Stimulated activated naive CD4-positive, alpha-beta T cell (primary cell): ENCODE measurements at regions not wholly inside any gene's neighbourhood (a gene's known extent, or its start where the extent isn't known, plus 50 kb on each side); places are given as distances from the start of the nearest gene placed in this dataset.

ENCODE experiments used
- DNase-seq, 6 experiments: peaks; one replicate each; lab custom pipeline; 2025; lab: John Stamatoyannopoulos, UW

DNA sequence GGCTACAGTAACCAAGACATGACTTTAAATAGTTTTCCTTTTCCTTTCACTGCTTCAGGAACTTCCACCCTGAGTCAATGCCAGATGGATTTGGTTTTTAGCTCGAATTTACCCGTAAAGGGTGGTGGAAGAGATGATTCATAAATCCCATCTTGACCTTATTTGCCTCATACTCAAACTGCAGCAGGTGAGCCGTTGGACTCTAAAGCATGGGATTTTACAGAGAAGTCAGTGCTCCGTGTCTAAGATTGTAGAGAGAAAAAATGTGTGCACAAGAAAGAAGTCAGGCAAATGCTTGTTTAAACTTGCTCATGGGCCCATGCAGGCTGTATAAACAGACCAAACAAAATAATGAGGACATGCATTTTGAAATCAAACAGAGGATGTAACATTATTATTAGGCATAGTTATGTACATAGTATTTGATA lies 369.7 kb upstream of the TRIB2 start:
- DNase-seq, result no peak

DNA sequence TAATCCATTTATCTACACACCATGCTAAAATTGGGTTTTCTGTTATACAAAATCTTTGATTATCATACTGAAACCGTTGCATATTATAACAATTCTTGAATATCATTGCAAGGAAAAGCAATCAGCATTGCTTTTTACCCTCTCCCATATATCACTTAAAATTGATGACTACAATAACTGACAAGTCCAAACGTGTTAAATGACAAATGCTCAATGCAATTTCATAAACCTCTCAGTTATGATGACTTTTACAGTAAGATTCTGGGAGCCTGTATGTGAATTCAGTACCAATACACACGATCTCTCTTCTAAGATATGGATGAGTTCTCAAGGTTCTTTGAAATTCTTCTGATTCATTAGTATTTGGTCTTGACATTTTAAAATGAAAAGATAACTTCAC lies 368.5 kb upstream of the TRIB2 start:
- no peak for DNase-seq

DNA sequence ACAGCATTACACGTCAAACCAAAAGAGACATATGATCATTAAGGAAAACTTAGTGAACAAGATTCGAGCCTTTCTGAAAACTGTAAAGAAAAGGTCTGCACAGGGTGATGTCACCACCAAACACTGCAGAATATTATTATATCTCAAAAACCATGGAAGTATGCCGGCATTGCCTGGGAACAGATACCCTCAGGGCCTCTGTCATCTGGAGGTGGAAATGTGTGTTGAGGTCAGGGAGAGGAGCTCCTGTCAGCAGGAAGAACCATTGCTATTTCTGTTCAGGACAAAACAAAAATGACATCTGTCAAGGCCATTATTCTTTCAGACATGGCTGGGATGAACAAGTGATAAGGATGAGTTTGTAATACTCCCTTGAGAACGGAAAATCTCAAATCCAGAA lies 365.9 kb upstream of the TRIB2 start:
- DNase-seq, result no peak

DNA sequence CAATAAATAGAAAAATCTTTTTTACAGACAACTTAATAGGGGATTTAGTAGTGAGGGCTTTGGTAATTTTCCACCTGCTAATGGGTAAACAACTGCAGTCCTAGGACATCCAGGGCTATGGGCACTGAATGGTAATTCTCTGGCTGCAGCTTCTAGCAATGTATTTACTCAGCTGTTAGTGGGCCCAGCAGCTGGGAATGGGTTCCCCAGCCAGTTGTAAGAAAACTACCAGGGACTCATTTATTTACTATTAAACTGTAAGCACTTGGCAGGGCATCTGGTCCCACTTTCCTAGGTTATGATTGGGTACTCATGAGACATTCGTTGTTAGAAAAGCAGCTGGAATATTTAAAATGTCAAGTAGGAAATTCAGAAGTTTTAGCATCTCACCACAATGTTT lies 363.8 kb upstream of the TRIB2 start:
- no peak for DNase-seq

DNA sequence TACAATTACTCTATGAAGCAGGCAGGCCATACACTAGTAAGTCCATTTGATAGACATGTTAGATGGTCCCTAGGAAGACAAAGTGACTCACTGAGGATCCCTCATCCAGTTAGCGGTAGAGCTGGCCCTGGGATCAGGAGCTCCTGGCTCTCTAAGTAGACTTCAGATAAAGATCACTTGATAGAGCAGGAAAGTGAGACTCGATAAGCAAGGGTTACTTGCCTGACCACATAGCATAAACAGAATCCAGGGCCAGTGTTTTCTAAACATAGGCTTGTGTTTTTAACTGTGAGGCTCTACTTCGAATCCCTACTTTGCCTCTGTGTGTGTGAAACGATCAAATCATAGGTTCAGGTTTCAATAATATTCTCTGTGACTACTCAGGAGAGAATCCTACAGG lies 355.2 kb upstream of the TRIB2 start:
- no peak for DNase-seq

DNA sequence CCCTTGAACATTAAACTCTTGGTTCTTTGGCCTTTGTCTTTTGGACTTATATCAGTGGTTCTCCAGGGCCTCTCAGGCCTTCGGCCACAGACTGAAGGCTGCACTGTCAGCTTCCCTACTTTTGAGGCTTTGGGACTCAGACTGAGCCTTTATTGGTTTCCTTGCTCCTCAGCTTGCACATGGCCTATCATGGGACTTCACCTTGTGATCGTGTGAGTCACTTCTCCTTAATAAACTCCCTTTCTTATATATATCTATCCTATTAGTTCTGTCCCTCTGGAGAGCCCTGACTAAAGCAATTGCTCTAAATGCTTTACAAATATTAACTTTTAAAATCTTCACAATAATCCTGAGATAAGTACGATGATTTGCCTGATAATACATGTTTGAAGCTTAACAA lies 353.6 kb upstream of the TRIB2 start:
- no peak for DNase-seq

DNA sequence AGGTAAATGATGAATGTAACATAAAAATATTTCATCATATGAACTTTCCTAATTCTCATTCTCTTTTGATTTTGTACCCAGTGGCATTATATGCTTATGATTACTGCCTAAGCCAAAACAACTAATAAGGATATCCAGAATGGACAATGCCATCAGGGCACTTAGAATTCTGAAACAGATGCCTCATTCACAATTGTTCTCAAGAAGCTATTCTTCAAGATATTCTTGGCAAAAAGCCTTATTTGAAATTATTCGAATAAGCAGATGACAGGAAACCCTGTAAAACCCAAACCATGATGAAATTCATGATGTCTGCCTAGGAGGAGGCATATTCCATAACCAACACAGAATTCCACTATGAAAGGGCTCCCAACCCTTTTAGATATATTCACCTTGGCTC lies 353.2 kb upstream of the TRIB2 start:
- no peak for DNase-seq

DNA sequence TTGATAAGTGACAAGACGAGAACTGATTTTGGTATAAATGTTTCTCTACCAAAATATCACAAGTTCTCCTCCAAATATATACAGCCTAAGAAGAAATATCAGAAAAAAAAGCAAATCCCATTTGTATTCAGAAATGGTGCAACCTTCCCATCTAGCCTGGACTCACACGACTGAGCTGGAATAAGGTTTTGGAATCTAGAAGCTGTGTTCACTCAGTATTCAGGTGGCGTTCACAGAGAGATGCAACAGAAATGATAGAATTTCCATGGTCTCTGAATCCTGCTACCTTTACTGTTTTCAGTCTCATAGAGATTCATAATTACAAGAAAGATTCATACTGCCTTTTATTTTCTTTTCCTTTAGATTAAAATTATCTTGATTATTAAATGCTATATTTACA lies 347.2 kb upstream of the TRIB2 start:
- no peak for DNase-seq

DNA sequence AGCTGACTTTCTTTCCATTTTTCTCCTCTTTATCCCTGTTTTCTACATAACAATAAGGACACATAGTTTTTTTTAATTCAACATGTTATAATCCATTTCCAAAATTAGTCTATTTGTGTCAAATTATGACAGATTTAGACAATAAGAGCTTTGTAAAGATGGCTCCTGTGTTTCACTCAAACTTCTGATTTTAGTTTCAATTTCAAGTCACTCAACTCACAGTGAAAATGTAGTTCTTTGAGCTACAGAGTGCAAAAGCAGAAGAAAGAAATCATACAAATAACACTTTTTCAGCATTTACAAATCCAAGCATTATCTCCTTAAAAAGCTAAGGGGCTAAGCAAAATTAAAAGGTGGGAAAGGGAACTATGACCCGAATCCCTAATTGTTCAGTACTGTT lies 340.7 kb upstream of the TRIB2 start:
- DNase-seq, result no peak

DNA sequence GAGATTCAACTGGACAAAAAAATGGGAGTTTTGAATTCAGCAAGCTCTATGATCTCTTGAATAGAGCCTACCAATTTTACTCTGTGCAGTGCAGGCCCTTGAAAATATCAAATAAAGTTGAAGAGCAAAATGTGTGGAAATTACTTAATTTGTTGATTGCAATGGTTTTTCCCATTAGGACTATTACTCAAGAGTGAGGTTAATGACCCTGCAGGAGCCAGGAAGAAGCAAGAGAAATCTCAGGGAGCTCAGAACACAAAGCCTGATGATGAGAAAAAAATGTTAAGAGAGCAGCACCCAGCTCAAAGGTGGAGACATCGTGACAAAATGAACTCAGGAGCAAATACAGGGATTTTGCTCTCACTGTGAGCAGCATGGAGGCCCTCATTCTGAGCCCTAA lies 337.6 kb upstream of the TRIB2 start:
- no peak for DNase-seq

DNA sequence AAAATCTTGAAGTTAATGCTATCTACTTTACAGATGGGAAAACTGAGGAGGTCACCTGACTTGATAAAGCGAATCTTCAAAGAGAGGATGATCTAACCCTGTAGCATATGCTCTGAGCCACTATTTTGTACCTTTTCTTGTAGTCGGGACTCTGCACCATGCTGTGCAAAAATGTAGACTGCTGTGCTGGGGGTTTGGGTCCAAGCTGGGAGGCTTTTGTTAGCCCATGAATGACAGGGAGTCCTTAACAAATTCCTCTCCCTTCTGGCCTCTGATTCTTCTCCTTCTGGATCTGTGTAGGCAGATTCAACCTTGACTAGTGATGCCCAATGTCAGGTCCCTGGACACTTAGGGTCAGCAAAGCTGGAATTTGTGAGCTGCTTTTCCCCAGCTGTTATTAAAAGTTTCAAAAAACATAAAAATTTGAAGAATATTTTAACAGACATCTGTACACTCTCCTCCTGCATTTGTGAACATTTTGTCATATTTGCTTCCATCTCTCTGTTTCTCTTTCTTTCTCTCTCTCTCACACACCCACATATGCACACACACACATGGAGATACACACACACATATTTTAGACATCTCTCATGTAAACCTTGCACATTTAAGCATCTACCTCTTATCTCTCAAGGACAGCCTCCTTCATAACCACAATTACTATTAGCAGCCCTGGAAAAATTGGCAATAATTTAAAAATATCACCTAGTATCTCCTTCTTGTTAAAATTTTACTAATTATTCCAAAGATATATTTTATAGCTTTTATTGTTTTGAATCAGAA lies 335.0 kb upstream of the TRIB2 start:
- DNase-seq, result no peak

DNA sequence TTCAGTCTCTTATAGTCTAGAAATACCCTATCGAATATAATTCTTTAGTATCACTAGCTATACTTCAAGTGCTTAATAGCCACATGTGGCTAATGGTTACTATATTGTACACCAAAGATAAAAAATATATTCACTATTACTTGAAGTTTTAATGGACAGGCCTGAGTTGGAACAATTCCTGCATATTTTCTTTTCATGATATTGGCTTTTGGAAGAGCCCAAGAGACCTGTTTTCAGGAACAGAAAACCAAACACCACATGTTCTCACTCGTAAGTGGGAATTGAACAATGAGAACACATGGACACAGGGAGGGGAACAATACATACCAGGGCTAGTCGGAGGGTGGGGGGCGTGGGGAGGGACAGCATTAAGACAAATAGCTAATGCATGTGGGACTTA lies 334.4 kb upstream of the TRIB2 start:
- DNase-seq, result no peak

DNA sequence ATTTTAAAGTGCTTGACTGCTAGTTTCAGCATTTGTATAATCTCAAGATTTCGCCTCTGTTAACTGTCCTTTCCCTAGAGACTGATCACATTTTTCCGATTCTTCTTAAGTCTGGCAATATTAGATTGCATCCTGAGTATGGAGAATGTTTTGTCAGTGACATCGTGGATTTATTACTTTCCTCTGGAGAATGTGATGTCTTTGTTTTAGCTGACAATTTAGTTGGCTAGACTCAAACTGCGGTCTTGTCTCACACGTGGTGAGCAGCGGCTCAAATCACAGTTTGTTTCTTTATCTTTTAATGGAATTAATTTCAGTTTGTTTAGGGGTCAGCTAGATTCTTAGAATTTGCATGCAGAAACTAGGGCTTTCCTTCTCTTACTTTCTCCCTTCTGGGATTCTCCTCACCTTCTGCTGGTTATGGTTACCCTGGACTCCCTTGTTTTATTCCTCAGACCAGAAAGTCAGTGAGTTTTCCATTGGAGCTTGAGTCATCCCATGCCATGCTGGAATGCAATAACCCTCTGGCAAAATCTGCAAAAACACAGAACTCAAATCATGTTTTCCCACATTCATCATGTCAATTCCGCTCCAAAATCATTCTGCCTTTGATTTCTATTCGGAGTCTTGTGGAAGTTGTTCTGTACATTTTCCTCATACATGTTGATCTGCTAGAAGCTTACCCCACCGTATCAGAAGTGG lies 327.2 kb upstream of the TRIB2 start:
- DNase-seq, result no peak

DNA sequence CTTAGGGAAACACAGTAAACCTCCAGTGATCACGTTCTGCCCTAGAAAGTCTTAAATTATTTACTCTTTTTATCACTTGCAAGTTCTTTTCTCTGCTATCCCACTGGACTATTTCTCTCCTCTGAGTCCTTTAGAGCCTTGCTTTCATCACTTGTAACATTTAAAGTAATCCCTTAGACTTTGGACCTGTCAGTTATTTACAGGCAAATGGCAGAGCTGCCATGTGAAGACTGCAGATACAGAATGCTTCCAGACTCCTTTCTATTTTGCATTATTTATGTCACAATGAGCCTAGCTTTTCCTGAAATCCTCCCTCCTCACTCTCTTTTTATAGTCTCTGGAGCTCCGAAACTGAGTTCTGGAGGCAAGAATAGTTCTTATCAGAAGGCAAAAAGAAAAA lies 325.6 kb upstream of the TRIB2 start:
- no peak for DNase-seq

DNA sequence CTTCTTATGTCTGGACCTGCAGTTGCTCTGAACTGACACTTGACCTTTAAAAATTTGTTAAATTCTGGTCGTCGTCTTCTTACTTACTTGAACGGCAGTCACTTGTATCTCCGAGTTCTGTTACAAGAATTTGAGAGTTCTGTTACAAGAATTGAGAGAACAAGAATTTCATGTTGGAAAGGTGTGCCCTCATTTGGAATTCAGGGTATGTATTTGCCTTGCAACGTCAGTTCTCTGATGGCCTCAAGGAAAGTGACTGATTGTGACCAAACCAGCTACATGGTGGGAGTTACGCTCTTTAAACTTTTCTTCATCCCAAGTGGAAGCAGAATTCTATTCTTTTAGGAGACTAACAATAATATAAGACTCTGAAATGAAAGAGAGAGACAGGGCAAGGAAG lies 320.0 kb upstream of the TRIB2 start:
- no peak for DNase-seq

DNA sequence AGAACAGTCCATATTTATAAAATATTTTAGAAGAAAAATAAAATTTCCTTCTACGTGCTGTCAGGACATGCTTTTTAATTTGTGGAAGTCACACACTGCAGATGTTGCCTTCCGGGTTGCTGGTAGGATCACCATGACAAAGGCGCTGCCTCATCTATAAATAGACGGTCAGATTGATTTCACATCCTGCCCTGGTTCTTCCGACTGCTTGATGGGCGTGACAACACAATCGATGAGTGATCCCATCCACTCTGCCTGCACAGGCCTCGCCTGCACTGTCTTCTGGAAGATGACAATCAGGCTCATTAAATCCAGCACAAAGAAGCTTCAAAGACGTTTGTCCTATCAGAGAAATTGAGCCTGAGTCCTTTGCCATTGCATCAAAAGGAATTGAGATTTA lies 318.9 kb upstream of the TRIB2 start:
- no peak for DNase-seq

DNA sequence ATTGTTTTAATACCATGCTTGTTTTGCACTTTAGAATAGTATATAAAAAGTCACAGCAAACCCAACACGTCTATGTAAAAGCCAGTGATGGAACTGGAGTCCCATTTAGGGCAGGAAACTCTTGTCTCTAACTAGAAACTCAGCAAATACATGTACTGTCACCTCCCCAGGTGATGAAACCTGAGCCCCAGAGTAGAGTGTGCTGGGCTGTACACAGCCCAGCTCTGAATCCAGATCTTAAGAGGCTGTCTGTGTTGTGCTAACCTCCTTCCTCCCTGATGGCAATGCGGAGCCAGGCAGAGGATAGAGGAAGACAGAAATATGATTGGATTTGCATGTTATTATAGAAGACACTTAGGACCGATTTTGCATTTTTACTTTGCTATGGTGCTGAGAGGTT lies 317.5 kb upstream of the TRIB2 start:
- DNase-seq, result no peak

DNA sequence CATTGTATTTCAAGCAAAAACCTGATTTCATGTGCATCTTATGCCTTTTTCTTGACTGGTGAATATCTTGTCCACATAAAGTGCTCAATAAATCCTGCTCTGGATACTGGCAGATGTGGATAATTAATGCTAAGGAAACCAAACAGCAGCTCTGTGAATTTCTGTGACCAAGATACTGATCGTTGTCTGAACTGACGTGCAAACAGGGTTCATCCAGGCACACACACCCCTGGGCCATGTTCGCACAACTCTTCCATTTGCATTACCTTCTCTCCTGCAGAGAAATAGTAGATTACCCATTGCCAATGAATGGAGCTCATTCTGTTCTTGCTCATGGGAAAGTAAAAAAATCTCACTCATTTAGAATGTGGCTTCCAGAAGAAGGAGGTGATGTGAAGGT lies 316.2 kb upstream of the TRIB2 start:
- no peak for DNase-seq

DNA sequence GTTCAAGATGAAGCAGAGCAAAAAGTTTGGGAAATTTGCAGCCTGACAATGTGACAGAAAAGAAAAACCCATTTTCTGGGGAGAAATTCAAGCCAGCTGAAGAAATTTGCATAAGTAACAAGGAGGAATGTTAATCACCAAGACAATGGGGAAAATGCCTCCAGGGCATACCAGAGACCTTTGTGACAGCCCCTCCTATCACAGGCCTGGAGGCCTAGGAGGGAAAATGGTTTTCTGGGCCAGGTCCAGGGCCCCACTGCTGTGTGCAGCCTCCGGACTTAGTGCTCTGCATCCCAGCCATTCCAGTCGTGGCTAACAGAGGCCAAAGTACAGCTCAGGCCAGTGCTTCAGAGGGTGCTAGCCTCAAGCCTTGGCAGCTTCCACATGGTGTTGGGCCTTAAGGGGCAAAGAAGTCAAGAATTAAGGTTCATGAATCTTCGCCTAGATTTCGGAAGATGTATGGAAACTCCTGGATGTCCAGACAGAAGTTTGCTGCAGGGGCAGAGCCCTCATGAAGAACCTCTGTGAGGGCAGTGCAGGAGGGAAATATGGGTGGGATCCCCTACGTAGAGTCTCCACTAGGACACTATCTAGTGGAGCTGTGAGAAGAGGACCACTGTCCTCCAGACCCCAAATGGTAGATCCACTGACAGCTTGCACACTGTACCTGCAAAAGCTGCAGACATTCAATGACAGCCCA lies 314.1 kb upstream of the TRIB2 start:
- DNase-seq, result no peak

DNA sequence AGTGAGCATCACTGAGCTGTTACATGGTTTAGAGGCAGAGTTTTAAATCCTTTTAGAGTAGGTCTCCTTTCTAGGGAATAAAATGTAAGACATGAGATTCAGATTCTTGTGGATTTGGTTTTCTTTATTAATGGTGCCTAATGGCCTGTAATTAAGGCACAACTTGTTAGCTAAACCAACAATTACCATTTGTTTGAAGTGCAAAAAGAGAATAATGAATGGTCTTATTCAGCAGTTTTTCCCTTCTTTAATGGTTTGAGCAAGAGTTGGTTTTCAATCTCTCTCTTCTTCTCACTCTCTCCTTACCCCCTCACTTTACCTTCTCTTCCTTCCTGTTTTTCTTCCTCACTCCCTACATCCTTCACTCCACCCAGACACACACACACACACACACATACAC lies 312.2 kb upstream of the TRIB2 start:
- no peak for DNase-seq

DNA sequence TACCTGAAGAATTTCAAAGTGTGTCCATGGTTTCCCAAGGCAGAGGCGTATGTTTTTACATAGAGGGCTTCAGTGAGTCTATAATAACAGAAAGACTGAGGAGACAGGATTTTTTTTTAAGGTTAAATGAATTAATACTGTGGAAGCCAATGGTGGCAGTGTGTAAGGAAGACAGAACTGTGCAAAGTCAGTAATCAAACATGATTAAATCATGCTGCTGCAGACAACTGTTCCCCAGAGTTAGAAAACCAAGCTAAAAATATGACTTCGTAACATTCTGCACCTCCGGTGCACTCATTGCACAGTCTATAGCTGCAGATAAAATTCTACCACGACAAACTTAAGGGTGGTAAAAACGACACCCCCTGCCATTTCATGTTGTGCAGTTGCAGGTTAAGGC lies 309.6 kb upstream of the TRIB2 start:
- no peak for DNase-seq

DNA sequence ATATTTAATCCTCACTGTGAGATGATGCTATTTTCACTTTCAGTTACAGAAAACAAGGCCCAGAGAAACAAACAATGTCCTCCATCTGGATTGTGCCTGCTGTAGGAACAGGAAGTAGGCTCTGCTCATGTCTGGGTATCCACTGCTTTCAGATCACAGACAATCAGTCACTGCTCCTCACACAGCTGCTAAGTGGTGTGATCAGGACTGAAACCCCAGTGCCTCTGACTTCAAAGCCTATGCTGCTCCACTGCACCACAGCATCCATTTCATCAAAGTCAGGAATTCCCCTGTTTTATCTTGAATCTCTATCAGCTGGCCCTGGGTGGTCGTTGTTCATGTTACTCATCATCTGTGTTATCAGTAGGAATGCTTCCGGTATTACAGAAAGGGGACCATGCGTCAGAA lies 303.8 kb upstream of the TRIB2 start:
- DNase-seq, result peak in 2 of 6 experiments; percentile 4 to 9

DNA sequence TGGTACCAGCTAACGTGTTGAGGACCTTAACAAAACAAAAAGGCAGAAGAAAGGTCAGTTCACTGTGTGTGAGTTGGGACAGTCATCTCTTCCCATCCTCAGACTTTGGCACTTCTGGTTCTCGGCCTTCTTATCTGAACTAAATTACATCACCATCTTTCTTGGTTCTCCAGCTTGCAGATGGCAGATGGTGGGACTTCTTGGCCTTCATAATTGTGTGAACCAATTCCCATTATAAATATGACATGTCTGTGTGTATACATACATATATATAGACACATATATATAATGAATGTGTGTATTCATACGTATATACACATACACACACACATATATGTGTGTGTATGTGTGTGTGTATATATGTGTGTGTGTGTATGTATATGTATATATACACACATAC lies 301.2 kb upstream of the TRIB2 start:
- no peak for DNase-seq
